GM12875 (cell line): ENCODE measurements at regions not wholly inside any gene's neighbourhood (a gene's known extent, or its start where the extent isn't known, plus 50 kb on each side); places are given as distances from the start of the nearest gene placed in this dataset.

Source experiments
- H3K4me3 ChIP-seq: one replicate; pipeline ENCODE4 v1.5.1; 2011; ENCODE audit warnings: low read depth, low read length, control low read depth
- CTCF ChIP-seq: IDR thresholded peaks from 2 replicates; pipeline ENCODE4 v1.5.1; 2011; ENCODE audit warnings: low read depth, mild to moderate bottlenecking, control low read depth, inconsistent platforms, low read length, moderate library complexity, borderline replicate concordance; ENCODE audit not compliant: insufficient read depth

GRCh38 chr3:110628650-110629301 lies 442.8 kb upstream of the NECTIN3 start:
- TF ChIP-seq CTCF, result no peak
- H3K4me3 ChIP-seq, result no peak overlapping the region

- H3K4me3 ChIP-seq, result no peak overlapping the region
- TF ChIP-seq CTCF, result no peak
Observed at GRCh38 chr3:110629917-110630316, 441.7 kb upstream of the NECTIN3 start.

GRCh38 chr3:110644203-110644602 lies 427.4 kb upstream of the NECTIN3 start:
- H3K4me3 ChIP-seq, result no peak overlapping the region
- TF ChIP-seq CTCF, result no peak

GRCh38 chr3:110646055-110646454 lies 425.6 kb upstream of the NECTIN3 start:
- no peak for TF ChIP-seq CTCF

GRCh38 chr3:110646496-110646895 lies 425.1 kb upstream of the NECTIN3 start:
- TF ChIP-seq CTCF, result no peak
- no peak overlapping the region for H3K4me3 ChIP-seq

More at GRCh38 chr3:110646055-110646454, 425.6 kb upstream of the NECTIN3 start:
- no peak overlapping the region for H3K4me3 ChIP-seq

- no peak for TF ChIP-seq CTCF
Observed at GRCh38 chr3:110647586-110647985, 424.0 kb upstream of the NECTIN3 start.

GRCh38 chr3:110650741-110651140 lies 420.9 kb upstream of the NECTIN3 start:
- no peak overlapping the region for H3K4me3 ChIP-seq
- TF ChIP-seq CTCF, result no peak

More at GRCh38 chr3:110647586-110647985, 424.0 kb upstream of the NECTIN3 start:
- no peak overlapping the region for H3K4me3 ChIP-seq
